Glomerular endothelial cell (primary cell): ENCODE measurements at regions not wholly inside any gene's neighbourhood (a gene's known extent, or its start where the extent isn't known, plus 50 kb on each side); places are given as distances from the start of the nearest gene placed in this dataset.

Experiments
- DNase-seq: peaks from one replicate; pipeline ENCODE4 v3.0.0-alpha.2; 2011; ENCODE audit warnings: low read depth, low spot score; ENCODE audit errors: extremely low read depth

GRCh38 chr3:59116233-59116537, 66.4 kb upstream of the CFAP20DC start:
- no peak for DNase-seq

- no peak for DNase-seq
Measured at GRCh38 chr3:59115364-59116232, 65.8 kb upstream of the CFAP20DC start.

DNA sequence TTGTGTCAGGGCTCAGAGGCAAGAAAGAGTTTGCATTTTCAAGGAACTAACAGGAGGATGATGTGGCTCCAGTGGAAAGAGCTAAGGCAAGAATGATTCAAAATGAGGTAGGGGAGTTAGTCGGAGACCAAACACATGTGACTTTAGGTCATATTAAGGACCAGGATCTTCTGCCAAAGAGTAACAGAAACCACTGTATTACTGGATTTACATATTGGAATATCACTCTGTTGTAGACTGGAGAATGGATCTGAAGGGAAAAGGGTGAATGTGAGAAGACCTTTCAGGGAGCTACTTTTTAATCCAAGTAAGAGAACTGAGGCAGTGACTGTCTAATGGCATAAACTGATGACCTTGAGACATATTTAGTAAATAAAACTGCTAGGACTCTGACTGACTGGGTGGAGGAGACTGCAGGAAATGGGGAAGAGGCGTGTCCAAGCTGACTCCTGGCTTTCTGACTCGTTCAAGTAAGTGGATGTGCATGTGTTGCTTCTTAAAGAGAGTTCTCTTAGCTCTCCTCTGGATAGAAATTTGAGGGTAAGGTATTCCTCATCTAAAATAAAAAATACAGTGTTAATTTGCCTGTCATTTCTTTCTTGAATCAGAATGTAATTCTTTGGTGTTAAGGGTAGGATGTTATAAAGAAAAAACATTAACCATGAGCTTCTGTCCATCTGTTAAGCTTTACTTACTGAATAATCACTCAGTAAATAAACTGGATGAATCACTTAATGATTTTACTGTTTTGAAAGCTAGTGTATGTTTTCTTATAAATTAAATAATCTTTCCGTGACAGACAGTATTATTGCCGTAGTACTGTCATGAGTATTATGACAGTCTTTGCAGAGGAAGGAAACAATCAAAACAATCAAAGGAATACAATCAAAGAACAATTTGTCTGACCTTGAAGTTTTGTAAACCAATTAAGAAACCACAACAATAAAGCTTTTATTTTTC, 58.3 kb upstream of the CFAP20DC start:
- no peak for DNase-seq

DNA sequence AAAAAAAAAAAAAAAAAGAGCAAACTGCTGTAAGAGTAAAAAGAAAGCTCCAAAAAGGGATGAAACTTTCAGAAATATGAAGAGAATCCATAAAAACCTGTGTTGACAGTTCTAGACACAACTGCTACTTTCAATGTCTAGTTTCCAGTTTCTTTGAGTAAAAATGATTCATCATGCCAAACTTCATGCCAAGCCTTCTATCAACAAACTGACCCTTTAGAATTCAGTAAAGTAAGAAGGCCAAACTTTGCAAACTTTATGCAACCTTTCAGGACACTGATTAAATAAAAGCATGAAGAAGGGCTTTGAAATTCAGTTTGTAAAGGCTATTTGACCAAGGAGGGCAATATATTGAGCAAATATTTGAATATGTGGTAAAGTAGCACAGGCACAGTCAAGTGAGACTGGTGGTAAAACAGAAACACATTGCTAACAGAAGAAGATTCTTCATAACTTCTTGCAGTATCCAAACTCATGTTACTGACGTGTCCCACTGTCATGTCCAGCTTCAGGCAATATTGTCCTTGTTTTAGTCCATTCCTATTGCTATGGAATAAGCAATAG, 56.3 kb upstream of the CFAP20DC start:
- no peak for DNase-seq

DNA sequence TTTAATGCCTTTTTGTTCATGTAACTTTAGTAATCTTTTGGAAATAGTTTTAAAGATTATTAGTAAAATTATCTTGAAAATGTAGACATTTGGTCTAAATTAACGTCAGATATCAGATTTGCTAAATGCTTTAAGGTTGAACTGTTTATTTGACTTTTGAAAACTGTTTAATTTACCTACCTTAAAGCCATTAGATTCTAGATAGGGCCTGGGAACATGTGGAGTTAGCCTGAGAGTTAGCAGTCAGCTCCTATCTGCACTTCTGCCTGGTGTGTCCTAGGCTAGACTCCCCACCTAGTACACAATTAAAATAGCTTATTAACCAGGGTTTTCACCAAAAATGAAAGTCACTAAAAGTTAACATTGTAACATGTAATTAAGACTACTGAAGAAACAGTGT, 53.7 kb upstream of the CFAP20DC start:
- no peak for DNase-seq

DNA sequence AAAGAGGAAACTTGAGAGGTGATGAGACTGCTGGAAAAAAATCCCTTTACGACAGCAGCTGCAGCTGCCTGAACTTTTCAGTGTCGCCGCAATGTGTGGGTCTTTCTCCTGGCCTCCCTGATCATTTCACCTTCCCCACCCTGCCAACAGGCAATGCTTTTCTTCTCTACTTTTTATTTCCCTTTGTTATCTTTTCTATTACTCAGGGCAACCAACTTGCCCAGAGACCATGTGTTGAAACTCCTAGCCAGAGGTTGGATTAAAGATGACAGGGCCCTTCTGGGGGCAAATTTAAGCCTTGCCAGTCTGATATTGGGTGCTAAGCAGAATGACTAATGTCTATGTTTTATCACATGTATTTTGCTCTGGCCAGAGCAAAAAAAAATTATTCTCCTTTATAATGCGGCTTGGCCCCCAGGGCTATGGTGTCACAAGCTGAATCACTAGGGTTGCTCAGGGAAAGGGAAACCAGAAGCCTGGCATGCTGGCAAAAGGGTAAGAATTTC, 51.5 kb upstream of the CFAP20DC start:
- no peak for DNase-seq
